ENCODE measurements at regions not wholly inside any gene's neighbourhood (a gene's known extent, or its start where the extent isn't known, plus 50 kb on each side); places are given as distances from the start of the nearest gene placed in this dataset.
"Not testable (repeated sequence)": the region's sequence is repeated elsewhere in the genome, so short reads cannot be mapped to it uniquely, and the experiment has no call there.

DNA sequence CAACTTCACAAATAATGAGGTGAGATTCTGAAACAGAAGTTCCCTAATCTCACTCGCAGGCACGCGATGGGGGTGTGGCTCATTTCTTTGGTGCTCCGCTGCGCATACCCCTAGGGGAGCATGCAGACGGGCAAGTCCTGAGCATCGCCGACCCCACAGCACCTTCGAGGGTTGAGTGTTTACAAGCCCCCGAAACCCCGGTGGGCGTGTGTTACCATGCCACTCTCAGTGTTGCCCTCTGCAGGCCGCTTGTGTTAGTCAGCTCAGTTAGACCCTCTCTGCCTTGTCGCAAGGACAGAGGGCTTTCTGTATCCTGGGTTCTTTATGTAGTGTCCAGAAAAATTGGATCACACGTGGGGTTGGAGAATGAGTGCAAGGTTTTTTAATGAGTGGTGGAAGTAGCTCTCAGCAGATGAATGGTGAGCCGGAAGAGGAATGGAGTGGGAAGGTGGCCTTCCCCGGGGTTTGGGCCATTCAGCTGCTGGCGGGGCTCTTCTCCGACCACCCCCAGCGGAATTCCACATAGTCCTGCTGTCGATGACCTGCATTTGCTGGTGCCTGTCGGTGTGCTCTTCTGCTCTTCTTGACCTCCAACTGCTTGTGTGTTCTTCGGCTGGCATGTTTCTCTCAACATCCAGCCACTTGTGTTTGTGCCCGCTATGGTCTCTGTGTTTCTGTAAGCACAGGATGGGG is 191.3 kb downstream of the RPRM start:
- Histone ChIP-seq H3K27me3 (ENCODE audit: insufficient read depth) (no peaks in the 10 kb centered on the region), H3K36me3 (ENCODE audit: insufficient read depth) (no peaks in the 10 kb centered on the region), H3K79me2 (replicated peaks; ENCODE audit: insufficient read depth) (no peaks in the 10 kb centered on the region), H3K4me3 (no peak overlapping the region), H3K4me1 (ENCODE audit: insufficient read depth) (no peaks in the 10 kb centered on the region), H3K27ac (ENCODE audit: low read depth) (no peak overlapping the region), H3K4me2 (no peak overlapping the region), H3F3A (replicated peaks; ENCODE audit: low read depth) (no peaks in the 10 kb centered on the region), H4K20me1 (replicated peaks; ENCODE audit: insufficient read depth) (no peaks in the 10 kb centered on the region), H2AFZ (no peak overlapping the region), H3K9me2 (ENCODE audit: insufficient read depth) (no peaks in the 10 kb centered on the region)
- no peaks in the 10 kb centered on the region; the same call in 2 of the 3 replicates for H3K9me3 Mint-ChIP-seq
- no peak overlapping the region for H3K27ac Mint-ChIP-seq
- H3K27me3 Mint-ChIP-seq (ENCODE audit: insufficient read depth, low read depth, poor library complexity): peaks cover 1% of the 10 kb centered on the region
- TF ChIP-seq STAT1 (IDR thresholded peaks at IDR 0.05; ENCODE audit: unreplicated experiment) (no peak), ZNF331 (CRISPR knock-in tag; IDR thresholded peaks at IDR 0.05; ENCODE audit: low read depth) (no peak), ZNF114 (CRISPR knock-in tag; IDR thresholded peaks at IDR 0.05) (no peak), NANOG (IDR thresholded peaks at IDR 0.05; ENCODE audit: borderline replicate concordance) (no peak), EZH2 (IDR thresholded peaks at IDR 0.05; ENCODE audit: low read depth, unreplicated experiment) (no peak)
- TF ChIP-seq, protein P1, sequence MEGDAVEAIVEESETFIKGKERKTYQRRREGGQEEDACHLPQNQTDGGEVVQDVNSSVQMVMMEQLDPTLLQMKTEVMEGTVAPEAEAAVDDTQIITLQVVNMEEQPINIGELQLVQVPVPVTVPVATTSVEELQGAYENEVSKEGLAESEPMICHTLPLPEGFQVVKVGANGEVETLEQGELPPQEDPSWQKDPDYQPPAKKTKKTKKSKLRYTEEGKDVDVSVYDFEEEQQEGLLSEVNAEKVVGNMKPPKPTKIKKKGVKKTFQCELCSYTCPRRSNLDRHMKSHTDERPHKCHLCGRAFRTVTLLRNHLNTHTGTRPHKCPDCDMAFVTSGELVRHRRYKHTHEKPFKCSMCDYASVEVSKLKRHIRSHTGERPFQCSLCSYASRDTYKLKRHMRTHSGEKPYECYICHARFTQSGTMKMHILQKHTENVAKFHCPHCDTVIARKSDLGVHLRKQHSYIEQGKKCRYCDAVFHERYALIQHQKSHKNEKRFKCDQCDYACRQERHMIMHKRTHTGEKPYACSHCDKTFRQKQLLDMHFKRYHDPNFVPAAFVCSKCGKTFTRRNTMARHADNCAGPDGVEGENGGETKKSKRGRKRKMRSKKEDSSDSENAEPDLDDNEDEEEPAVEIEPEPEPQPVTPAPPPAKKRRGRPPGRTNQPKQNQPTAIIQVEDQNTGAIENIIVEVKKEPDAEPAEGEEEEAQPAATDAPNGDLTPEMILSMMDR (conservative IDR thresholded peaks at IDR 0.05; ENCODE audit: low read depth in 2 of 2): peak; percentile 19 to 31; a peak in 3 of 4 replicates
- ATAC-seq (peak; percentile 96), DNase-seq (ENCODE audit: low spot score) (peak; percentile 50)
- H3K4me3 Mint-ChIP-seq: no peak overlapping the region
- no peaks in the 10 kb centered on the region for H3K4me1 Mint-ChIP-seq
- no peaks in the 10 kb centered on the region; the same call in 2 of the 3 replicates for H3K36me3 Mint-ChIP-seq (ENCODE audit: low read depth)

DNA sequence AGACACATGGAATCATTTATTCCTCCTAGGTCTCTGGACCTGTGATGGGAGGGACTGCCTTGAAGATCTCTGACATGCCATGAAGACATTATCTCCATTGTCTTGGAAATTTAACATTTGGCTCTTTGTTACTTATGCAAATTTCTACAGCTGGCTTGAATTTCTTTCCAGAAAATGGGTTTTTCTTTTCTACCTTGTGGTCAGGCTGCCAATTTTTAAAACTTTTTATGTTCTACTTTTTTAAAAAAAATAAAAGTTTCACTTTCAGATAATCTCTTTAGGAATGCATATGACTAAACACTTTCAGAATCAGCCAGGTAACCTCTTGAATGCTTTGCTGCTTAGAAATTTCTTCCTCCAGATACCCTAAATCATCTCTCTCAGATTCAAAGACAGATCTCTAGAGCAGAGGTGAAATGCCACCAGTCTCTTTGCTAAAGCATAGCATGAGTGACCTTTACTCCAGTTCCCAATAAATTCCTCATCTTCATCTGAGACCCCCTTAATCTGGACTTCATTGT is 209.6 kb downstream of the RPRM start:
- H3K4me2 ChIP-seq: no peak overlapping the region
- DNase-seq (ENCODE audit: low spot score): no peak
- H3K27ac ChIP-seq (ENCODE audit: low read depth): no peak overlapping the region
- H4K20me1 ChIP-seq (replicated peaks; ENCODE audit: insufficient read depth): no peaks in the 10 kb centered on the region
- no peak for ATAC-seq
- H3K36me3 ChIP-seq (ENCODE audit: insufficient read depth): no peaks in the 10 kb centered on the region
- no peaks in the 10 kb centered on the region for H3F3A ChIP-seq (replicated peaks; ENCODE audit: low read depth)
- H3K36me3 Mint-ChIP-seq (ENCODE audit: low read depth): peaks cover 15% of the 10 kb centered on the region
- H2AFZ ChIP-seq: no peak overlapping the region
- peaks cover 26% of the 10 kb centered on the region for H3K9me3 Mint-ChIP-seq
- no peak overlapping the region for H3K4me3 Mint-ChIP-seq
- H3K4me3 ChIP-seq: no peak overlapping the region
- TF ChIP-seq JUNB (IDR thresholded peaks at IDR 0.05; ENCODE audit: unreplicated experiment) (no peak), NANOG (IDR thresholded peaks at IDR 0.05; ENCODE audit: borderline replicate concordance) (no peak), STAT1 (IDR thresholded peaks at IDR 0.05; ENCODE audit: unreplicated experiment) (no peak), CREB1 (CRISPR knock-in tag; IDR thresholded peaks at IDR 0.05; ENCODE audit: low read depth) (no peak), ZNF331 (CRISPR knock-in tag; IDR thresholded peaks at IDR 0.05; ENCODE audit: low read depth) (no peak), EZH2 (IDR thresholded peaks at IDR 0.05; ENCODE audit: low read depth, unreplicated experiment) (no peak), EZH2phosphoT487 (IDR thresholded peaks at IDR 0.05; ENCODE audit: unreplicated experiment) (no peak)
- TF ChIP-seq, protein P2, sequence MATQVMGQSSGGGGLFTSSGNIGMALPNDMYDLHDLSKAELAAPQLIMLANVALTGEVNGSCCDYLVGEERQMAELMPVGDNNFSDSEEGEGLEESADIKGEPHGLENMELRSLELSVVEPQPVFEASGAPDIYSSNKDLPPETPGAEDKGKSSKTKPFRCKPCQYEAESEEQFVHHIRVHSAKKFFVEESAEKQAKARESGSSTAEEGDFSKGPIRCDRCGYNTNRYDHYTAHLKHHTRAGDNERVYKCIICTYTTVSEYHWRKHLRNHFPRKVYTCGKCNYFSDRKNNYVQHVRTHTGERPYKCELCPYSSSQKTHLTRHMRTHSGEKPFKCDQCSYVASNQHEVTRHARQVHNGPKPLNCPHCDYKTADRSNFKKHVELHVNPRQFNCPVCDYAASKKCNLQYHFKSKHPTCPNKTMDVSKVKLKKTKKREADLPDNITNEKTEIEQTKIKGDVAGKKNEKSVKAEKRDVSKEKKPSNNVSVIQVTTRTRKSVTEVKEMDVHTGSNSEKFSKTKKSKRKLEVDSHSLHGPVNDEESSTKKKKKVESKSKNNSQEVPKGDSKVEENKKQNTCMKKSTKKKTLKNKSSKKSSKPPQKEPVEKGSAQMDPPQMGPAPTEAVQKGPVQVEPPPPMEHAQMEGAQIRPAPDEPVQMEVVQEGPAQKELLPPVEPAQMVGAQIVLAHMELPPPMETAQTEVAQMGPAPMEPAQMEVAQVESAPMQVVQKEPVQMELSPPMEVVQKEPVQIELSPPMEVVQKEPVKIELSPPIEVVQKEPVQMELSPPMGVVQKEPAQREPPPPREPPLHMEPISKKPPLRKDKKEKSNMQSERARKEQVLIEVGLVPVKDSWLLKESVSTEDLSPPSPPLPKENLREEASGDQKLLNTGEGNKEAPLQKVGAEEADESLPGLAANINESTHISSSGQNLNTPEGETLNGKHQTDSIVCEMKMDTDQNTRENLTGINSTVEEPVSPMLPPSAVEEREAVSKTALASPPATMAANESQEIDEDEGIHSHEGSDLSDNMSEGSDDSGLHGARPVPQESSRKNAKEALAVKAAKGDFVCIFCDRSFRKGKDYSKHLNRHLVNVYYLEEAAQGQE (IDR thresholded peaks at IDR 0.05; ENCODE audit: unreplicated experiment): no peak
- TF ChIP-seq, protein P3, sequence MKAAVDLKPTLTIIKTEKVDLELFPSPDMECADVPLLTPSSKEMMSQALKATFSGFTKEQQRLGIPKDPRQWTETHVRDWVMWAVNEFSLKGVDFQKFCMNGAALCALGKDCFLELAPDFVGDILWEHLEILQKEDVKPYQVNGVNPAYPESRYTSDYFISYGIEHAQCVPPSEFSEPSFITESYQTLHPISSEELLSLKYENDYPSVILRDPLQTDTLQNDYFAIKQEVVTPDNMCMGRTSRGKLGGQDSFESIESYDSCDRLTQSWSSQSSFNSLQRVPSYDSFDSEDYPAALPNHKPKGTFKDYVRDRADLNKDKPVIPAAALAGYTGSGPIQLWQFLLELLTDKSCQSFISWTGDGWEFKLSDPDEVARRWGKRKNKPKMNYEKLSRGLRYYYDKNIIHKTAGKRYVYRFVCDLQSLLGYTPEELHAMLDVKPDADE (IDR thresholded peaks at IDR 0.05): no peak
- H3K79me2 ChIP-seq (replicated peaks; ENCODE audit: insufficient read depth): no peaks in the 10 kb centered on the region
- no peaks in the 10 kb centered on the region for H3K4me1 Mint-ChIP-seq
- no peak overlapping the region for H3K27ac Mint-ChIP-seq
- H3K9me2 ChIP-seq (ENCODE audit: insufficient read depth): no peaks in the 10 kb centered on the region
- H3K27me3 ChIP-seq (ENCODE audit: insufficient read depth): no peaks in the 10 kb centered on the region
- H3K27me3 Mint-ChIP-seq (ENCODE audit: insufficient read depth, low read depth, poor library complexity): no peaks in the 10 kb centered on the region
- H3K4me1 ChIP-seq (ENCODE audit: insufficient read depth): no peaks in the 10 kb centered on the region

DNA sequence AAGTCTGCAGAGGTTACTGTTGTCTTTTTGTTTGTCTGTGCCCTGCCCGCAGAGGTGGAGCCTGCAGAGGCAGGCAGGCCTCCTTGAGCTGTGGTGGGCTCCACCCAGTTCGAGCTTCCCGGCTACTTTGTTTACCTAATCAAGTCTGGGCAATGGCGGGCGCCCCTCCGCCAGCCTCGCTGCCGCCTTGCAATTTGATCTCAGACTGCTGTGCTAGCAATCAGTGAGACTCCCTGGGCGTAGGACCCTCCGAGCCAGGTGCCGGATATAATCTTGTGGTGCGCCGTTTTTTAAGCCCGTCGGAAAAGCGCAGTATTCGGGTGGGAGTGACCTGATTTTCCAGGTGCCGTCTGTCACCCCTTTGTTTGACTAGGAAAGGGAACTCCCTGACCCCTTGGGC is 221.7 kb downstream of the RPRM start:
- not testable (repeated sequence) for H3K9me2 ChIP-seq (ENCODE audit: insufficient read depth); H3K4me1 Mint-ChIP-seq; H3K36me3 Mint-ChIP-seq (ENCODE audit: low read depth); H2AFZ ChIP-seq; H3K4me1 ChIP-seq (ENCODE audit: insufficient read depth); DNase-seq (ENCODE audit: low spot score); ATAC-seq; H3K36me3 ChIP-seq (ENCODE audit: insufficient read depth); H3K4me3 Mint-ChIP-seq; H3K4me2 ChIP-seq; H3F3A ChIP-seq (replicated peaks; ENCODE audit: low read depth); H3K27ac ChIP-seq (ENCODE audit: low read depth); H4K20me1 ChIP-seq (replicated peaks; ENCODE audit: insufficient read depth); H3K27ac Mint-ChIP-seq; H3K4me3 ChIP-seq; H3K27me3 ChIP-seq (ENCODE audit: insufficient read depth); H3K27me3 Mint-ChIP-seq (ENCODE audit: insufficient read depth, low read depth, poor library complexity); H3K79me2 ChIP-seq (replicated peaks; ENCODE audit: insufficient read depth)
- H3K9me3 Mint-ChIP-seq: peaks cover 24% of the 10 kb centered on the region; the same call in 2 of the 3 replicates

All from GM23338 (cell line).